Astrocyte (in vitro differentiated cells and primary cell): ENCODE measurements at regions not wholly inside any gene's neighbourhood (a gene's known extent, or its start where the extent isn't known, plus 50 kb on each side); places are given as distances from the start of the nearest gene placed in this dataset.
"Not testable (repeated sequence)": the region's sequence is repeated elsewhere in the genome, so short reads cannot be mapped to it uniquely, and the experiment has no call there.

Experiments
- DNase-seq: peaks from one replicate; pipeline ENCODE4 v3.0.0-alpha.2; 2010; ENCODE audit warnings: low read depth
- FAIRE-seq: peaks from 2 replicates; lab custom pipeline; 2011; peaks lifted over from hg19 to GRCh38; lab: Jason Lieb, UNC
- H2AFZ ChIP-seq: 2 replicates; pipeline ENCODE4 v1.6.0; 2012; ENCODE audit warnings: low read depth, low read length, inconsistent platforms
- H3K27ac ChIP-seq: 2 replicates; pipeline ENCODE4 v1.5.1; 2011; ENCODE audit warnings: low read depth, low read length, inconsistent platforms
- H3K27me3 ChIP-seq: 2 replicates; pipeline ENCODE4 v1.6.0; 2011; ENCODE audit warnings: low read length, inconsistent platforms; ENCODE audit not compliant: insufficient read depth
- H3K36me3 ChIP-seq: 2 replicates; pipeline ENCODE4 v1.5.1; 2011; ENCODE audit warnings: low read length, inconsistent platforms; ENCODE audit not compliant: insufficient read depth
- H3K4me1 ChIP-seq: 2 replicates; pipeline ENCODE4 v1.5.1; 2011; ENCODE audit warnings: low read length, inconsistent platforms; ENCODE audit not compliant: insufficient read depth
- H3K4me2 ChIP-seq: 2 replicates; pipeline ENCODE4 v1.6.0; 2012; ENCODE audit warnings: low read length, inconsistent platforms
- H3K4me3 ChIP-seq: 2 replicates; pipeline ENCODE4 v1.5.1; 2011; ENCODE audit warnings: low read depth, mild to moderate bottlenecking, low read length, inconsistent platforms; ENCODE audit not compliant: insufficient read depth
- H3K79me2 ChIP-seq: 2 replicates; pipeline ENCODE4 v1.6.0; 2012; ENCODE audit warnings: mild to moderate bottlenecking, low read length, inconsistent platforms; ENCODE audit not compliant: insufficient read depth
- H3K9ac ChIP-seq: 2 replicates; pipeline ENCODE4 v1.6.0; 2012; ENCODE audit warnings: mild to moderate bottlenecking, low read length, inconsistent platforms
- H3K9me3 ChIP-seq: 2 replicates; pipeline ENCODE4 v1.5.1; 2012; ENCODE audit warnings: low read depth, mild to moderate bottlenecking, low read length, inconsistent platforms; ENCODE audit not compliant: insufficient read depth
- H4K20me1 ChIP-seq: 2 replicates; pipeline ENCODE4 v1.6.0; 2012; ENCODE audit warnings: low read length, inconsistent platforms; ENCODE audit not compliant: insufficient read depth
- H3K27ac Mint-ChIP-seq: one replicate; pipeline ENCODE4 v1.8.0; 2021; ENCODE audit warnings: mild to moderate bottlenecking, mixed read lengths; ENCODE audit not compliant: unreplicated experiment
- H3K27me3 Mint-ChIP-seq: one replicate; pipeline ENCODE4 v1.8.0; 2021; ENCODE audit warnings: low read depth, mixed read lengths; ENCODE audit not compliant: unreplicated experiment
- H3K36me3 Mint-ChIP-seq: one replicate; pipeline ENCODE4 v1.8.0; 2021; ENCODE audit warnings: low read depth, mixed read lengths; ENCODE audit not compliant: unreplicated experiment
- H3K4me1 Mint-ChIP-seq: one replicate; pipeline ENCODE4 v1.8.0; 2021; ENCODE audit warnings: low read depth, mixed read lengths; ENCODE audit not compliant: unreplicated experiment
- H3K4me3 Mint-ChIP-seq: one replicate; pipeline ENCODE4 v1.8.0; 2021; ENCODE audit warnings: mild to moderate bottlenecking, moderate library complexity, mixed read lengths; ENCODE audit not compliant: unreplicated experiment
- H3K9me3 Mint-ChIP-seq: one replicate; pipeline ENCODE4 v1.8.0; 2021; ENCODE audit warnings: mild to moderate bottlenecking, mixed read lengths; ENCODE audit not compliant: unreplicated experiment

DNA sequence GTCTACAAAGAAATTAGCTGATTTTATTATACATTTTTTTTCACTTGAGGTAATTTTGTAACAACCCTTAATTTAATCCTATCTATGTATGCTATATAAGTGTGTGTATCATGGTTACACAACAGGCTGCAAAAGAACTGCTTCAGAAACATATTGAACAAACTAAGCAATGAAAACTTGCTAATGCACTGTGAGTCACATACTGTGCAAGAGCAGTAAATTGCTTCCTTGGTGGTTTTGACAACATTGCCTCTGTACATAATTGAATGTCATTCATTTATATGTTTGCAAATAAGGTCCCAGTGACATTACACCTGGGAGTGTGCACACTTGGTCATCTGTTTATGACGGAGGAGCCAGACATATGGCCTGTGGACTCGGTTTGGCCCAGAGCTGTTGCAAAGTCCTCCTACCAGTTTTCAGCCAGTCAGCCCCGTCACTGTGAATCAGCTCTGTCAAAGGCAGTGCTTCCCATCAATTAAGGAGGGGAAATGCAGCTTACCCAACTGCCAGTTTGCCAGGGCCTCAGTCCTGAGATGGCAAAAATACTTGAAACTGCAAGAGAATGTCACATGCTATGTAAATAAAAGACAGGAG is 835.0 kb downstream of the TTLL7 start:
- H3K36me3 Mint-ChIP-seq, H3K9me3 Mint-ChIP-seq, H3K4me1 Mint-ChIP-seq, H3K4me3 ChIP-seq, H3K4me1 ChIP-seq, H4K20me1 ChIP-seq, H3K27me3 Mint-ChIP-seq, H3K27ac ChIP-seq, H3K9ac ChIP-seq, H2AFZ ChIP-seq, H3K36me3 ChIP-seq, H3K4me2 ChIP-seq, H3K4me3 Mint-ChIP-seq, H3K9me3 ChIP-seq, H3K27me3 ChIP-seq, H3K27ac Mint-ChIP-seq, H3K79me2 ChIP-seq: not testable (repeated sequence)
- DNase-seq (peak; percentile 10), FAIRE-seq (peak; percentile 50)

DNA sequence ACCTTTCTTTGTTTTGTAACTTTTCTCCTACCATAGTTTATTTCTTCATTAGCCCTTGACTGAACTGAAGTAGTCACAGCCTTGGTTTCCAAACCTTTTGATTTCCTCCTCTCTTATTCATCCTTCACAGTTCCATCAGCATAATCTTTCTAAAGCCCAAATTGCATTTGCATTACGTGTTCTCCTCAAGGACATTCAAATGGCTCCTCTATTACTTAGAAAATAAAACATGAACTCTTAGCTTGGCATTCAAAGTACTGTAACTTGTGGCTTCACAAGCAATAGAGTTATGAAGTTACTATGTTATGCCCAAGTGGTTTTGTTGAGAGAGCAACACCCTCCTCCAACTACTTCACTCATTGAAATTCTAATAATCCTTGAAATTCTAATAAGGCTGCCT is 840.0 kb downstream of the TTLL7 start:
- H3K4me1 ChIP-seq, H3K4me3 Mint-ChIP-seq, H4K20me1 ChIP-seq, H3K27me3 Mint-ChIP-seq, H3K4me2 ChIP-seq, H3K4me3 ChIP-seq, H3K27ac Mint-ChIP-seq, H3K27me3 ChIP-seq, DNase-seq, H3K9ac ChIP-seq, H2AFZ ChIP-seq, H3K79me2 ChIP-seq, H3K36me3 Mint-ChIP-seq, H3K9me3 Mint-ChIP-seq, H3K4me1 Mint-ChIP-seq, H3K36me3 ChIP-seq, H3K9me3 ChIP-seq, H3K27ac ChIP-seq: not testable (repeated sequence)
- FAIRE-seq: peak; percentile 67

DNA sequence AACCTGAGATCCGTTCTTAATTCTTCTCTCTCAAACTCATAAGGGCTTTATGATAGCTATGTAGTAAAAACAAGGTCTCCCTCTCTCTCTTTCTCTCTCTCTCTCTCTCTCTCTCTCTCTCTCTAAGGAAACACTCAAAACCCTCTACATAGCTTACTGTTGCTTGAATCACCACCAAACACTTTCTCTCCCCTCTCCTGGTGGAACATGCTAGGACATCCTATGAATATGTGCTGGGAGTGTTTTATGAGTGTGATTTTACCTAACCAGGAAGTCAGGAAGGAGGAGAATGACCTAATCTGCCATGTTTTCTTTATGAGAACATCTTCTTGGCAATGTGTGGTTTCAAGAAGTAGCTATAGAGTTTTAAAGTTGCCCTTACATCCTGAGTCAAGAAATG is 844.6 kb downstream of the TTLL7 start:
- not testable (repeated sequence) for H3K4me2 ChIP-seq, H2AFZ ChIP-seq, H3K36me3 ChIP-seq, H3K27ac ChIP-seq, H4K20me1 ChIP-seq, H3K36me3 Mint-ChIP-seq, H3K4me3 Mint-ChIP-seq, H3K79me2 ChIP-seq, H3K4me3 ChIP-seq, H3K9me3 ChIP-seq, H3K4me1 ChIP-seq, H3K9ac ChIP-seq, H3K27me3 Mint-ChIP-seq, H3K9me3 Mint-ChIP-seq, H3K27me3 ChIP-seq
- peak; percentile 97 for FAIRE-seq
- DNase-seq: peak; percentile 40
- peaks cover 13% of the 10 kb centered on the region for H3K4me1 Mint-ChIP-seq
- peak overlapping the region; percentile 41 for H3K27ac Mint-ChIP-seq

DNA sequence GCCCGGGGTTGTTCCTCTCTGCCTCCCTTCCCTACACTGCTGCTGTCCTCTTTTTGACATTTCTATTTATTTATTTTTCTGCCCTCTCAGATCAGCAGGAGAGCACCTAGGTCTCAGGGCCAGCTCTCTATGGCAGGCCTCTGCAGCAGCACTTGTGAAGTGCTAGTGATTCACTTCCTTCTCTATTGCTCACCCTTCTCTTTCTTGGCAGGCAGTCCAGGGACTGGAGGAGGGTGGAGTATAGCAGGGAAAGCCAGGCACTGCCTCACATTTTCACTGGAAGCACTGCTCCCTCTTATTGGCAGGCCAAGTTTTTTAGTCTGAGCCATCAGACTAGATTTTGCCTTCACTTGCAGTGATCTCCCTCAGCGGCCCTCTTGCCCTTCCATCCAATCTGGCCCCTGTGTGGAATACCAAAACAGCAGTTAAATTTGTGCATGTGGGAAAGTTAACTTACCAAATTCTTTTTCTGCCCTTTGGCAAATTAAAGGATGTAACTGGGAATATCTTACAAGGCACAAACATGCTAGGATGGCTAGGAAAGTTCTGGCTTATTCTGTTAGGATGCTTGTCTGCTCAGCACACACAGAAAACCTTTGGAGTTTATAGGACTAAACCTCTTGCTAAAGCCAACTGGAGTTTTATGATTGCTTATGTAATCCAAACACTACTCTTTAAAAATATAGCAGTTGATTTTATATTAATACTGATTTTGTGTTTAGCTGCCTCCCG is 847.6 kb downstream of the TTLL7 start:
- not testable (repeated sequence) for H3K9me3 ChIP-seq, H3K36me3 Mint-ChIP-seq, H2AFZ ChIP-seq, H3K27me3 Mint-ChIP-seq, H3K36me3 ChIP-seq, H3K79me2 ChIP-seq, H3K9ac ChIP-seq, H3K27ac ChIP-seq, H3K4me3 ChIP-seq, H3K4me1 ChIP-seq, H4K20me1 ChIP-seq, H3K9me3 Mint-ChIP-seq, H3K27me3 ChIP-seq, H3K4me3 Mint-ChIP-seq
- peak overlapping the region; percentile 60 for H3K27ac Mint-ChIP-seq
- FAIRE-seq: peak; percentile 95
- DNase-seq: peak; percentile 76
- peaks cover 15% of the 10 kb centered on the region for H3K4me1 Mint-ChIP-seq
- peak overlapping the region; percentile 26 for H3K4me2 ChIP-seq

DNA sequence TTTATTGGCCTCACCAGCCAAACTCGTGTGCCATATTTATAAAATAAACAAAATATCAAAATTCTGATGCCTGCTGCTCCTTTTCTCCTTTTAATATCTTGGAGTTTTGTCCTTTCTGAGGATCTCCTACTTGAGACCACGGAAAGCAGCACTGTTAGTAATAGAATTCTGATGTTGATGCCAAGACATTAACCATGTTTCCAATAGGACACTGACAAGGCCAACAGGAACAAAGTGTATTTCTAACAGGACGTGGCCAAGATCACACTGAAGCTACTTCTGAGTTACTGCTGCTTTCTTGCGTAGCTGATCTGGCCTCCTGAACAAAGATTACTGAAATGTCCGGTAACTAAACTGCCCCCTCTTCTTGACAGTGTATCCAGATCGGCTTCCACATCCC is 848.5 kb downstream of the TTLL7 start:
- not testable (repeated sequence) for DNase-seq, H3K27me3 Mint-ChIP-seq, H3K9me3 ChIP-seq, H3K36me3 Mint-ChIP-seq, H3K4me3 ChIP-seq, H3K36me3 ChIP-seq, H2AFZ ChIP-seq, H3K9ac ChIP-seq, H3K27me3 ChIP-seq, H3K4me1 ChIP-seq, H3K4me3 Mint-ChIP-seq, H3K27ac Mint-ChIP-seq, H3K9me3 Mint-ChIP-seq, H3K27ac ChIP-seq, H3K79me2 ChIP-seq, H4K20me1 ChIP-seq
- peak overlapping the region; percentile 26 for H3K4me2 ChIP-seq
- H3K4me1 Mint-ChIP-seq: peaks cover 15% of the 10 kb centered on the region
- peak; percentile 62 for FAIRE-seq

DNA sequence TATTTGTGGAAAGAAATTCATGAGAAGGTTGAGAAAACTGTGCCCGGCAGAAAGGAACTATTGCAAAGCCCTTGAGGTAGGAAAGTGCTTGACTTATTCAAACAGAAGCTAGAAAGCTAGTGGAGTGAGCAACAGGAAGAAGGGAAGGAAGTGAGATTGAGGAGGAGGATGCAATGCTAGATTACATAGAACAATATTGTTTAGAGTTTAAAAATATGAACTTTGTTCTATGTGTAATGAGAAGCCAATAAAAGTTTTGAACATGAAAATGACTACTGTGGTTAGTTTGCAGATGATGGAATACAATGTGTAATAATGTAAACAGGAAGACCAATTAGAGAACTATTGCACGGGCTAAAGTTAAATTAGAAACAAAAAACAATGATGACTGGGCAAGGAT is 853.1 kb downstream of the TTLL7 start:
- H3K27ac Mint-ChIP-seq, H3K9me3 Mint-ChIP-seq, H3K36me3 Mint-ChIP-seq: not testable (repeated sequence)

More for the DNA sequence above, 853.1 kb downstream of the TTLL7 start:
- not testable (repeated sequence) for H3K36me3 ChIP-seq, H3K27ac ChIP-seq, H3K27me3 ChIP-seq, H4K20me1 ChIP-seq, H3K4me3 ChIP-seq, H3K9me3 ChIP-seq, H3K4me3 Mint-ChIP-seq, H2AFZ ChIP-seq, H3K4me1 Mint-ChIP-seq, H3K4me2 ChIP-seq, H3K79me2 ChIP-seq, DNase-seq, H3K4me1 ChIP-seq, H3K9ac ChIP-seq, H3K27me3 Mint-ChIP-seq
- peak; percentile 94 for FAIRE-seq
